Sigmoid colon (tissue), 4 donors: ENCODE measurements at regions not wholly inside any gene's neighbourhood (a gene's known extent, or its start where the extent isn't known, plus 50 kb on each side); places are given as distances from the start of the nearest gene placed in this dataset.

Experiments
- EP300 ChIP-seq, 4 donors: sonication (generic); formaldehyde crosslinking; IDR thresholded peaks; one replicate each; pipeline ENCODE4 v1.6.1; 2017; ENCODE audit warnings: antibody characterized with exemption in 4 of 4
- POLR2A ChIP-seq, 2 donors: fragments of 450-650 bp; IDR thresholded peaks; one replicate each; pipeline ENCODE4 v1.6.1; 2016; ENCODE audit warnings: antibody characterized with exemption in 2 of 2, mild to moderate bottlenecking in 2 of 2, moderate library complexity in 2 of 2
- TF ChIP-seq, protein P1 (sequence below), 4 experiments: fragments of 450-650 bp in 3 of 4; fragments of 200-600 bp in 1 of 4; IDR thresholded peaks; one replicate each; pipeline ENCODE4 v1.5.1; 2016 to 2019; ENCODE audit warnings: antibody characterized with exemption in 4 of 4, mild to moderate bottlenecking in 3 of 4, moderate library complexity in 2 of 4

DNA sequence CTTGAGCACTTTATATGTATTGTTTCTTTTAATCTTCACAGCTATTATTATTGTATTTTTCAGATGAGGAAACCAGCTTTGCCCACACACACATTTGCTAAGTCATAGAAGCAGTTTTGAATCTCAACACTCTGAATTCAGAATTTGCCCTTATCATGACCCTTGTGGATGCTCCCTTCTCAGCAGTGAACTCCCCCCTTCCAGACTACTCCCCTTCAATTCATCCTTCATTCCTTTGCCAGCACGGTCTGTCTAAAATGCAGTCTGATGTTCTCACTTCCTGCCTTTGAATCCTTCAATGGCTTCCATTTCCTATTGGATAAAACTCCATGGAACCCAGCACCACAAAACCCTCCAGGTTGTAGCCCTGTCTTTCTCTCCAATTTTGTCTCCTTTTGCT is 52.5 kb upstream of the TSC22D2 start:
- TF ChIP-seq EP300 (IDR thresholded peaks at IDR 0.05) (no peak), POLR2A (IDR thresholded peaks at IDR 0.05) (no peak)
- TF ChIP-seq, protein P1, sequence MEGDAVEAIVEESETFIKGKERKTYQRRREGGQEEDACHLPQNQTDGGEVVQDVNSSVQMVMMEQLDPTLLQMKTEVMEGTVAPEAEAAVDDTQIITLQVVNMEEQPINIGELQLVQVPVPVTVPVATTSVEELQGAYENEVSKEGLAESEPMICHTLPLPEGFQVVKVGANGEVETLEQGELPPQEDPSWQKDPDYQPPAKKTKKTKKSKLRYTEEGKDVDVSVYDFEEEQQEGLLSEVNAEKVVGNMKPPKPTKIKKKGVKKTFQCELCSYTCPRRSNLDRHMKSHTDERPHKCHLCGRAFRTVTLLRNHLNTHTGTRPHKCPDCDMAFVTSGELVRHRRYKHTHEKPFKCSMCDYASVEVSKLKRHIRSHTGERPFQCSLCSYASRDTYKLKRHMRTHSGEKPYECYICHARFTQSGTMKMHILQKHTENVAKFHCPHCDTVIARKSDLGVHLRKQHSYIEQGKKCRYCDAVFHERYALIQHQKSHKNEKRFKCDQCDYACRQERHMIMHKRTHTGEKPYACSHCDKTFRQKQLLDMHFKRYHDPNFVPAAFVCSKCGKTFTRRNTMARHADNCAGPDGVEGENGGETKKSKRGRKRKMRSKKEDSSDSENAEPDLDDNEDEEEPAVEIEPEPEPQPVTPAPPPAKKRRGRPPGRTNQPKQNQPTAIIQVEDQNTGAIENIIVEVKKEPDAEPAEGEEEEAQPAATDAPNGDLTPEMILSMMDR (IDR thresholded peaks at IDR 0.05) = no peak
